Activated CD8-positive, alpha-beta memory T cell treated with anti-CD3 and anti-CD28 coated beads for 1 hour (primary cell): ENCODE measurements at regions not wholly inside any gene's neighbourhood (a gene's known extent, or its start where the extent isn't known, plus 50 kb on each side); places are given as distances from the start of the nearest gene placed in this dataset.

Source experiments
- DNase-seq, 2 donors: peaks; one replicate each; pipeline ENCODE4 v3.0.0-alpha.2; 2020; ENCODE audit warnings: low read depth in 1 of 2; ENCODE audit errors: extremely low read depth in 1 of 2

- DNase-seq = no peak
Observed at GRCh38 chr10:21068026-21068656, 171.0 kb upstream of the NEBL start.

GRCh38 chr10:21065621-21066248 is 168.6 kb upstream of the NEBL start:
- no peak for DNase-seq

- no peak for DNase-seq
Observed at GRCh38 chr10:21061982-21062381, 164.9 kb upstream of the NEBL start.

GRCh38 chr10:21061184-21061583 is 164.1 kb upstream of the NEBL start:
- no peak for DNase-seq

- no peak for DNase-seq
Observed at GRCh38 chr10:21060626-21061025, 163.5 kb upstream of the NEBL start.

- DNase-seq = no peak
Observed at GRCh38 chr10:21057989-21058388, 160.9 kb upstream of the NEBL start.

- no peak for DNase-seq
Observed at GRCh38 chr10:21057436-21057835, 160.3 kb upstream of the NEBL start.

GRCh38 chr10:21056461-21056860 is 159.3 kb upstream of the NEBL start:
- no peak for DNase-seq

- DNase-seq = no peak
Observed at GRCh38 chr10:21055339-21056135, 158.4 kb upstream of the NEBL start.

GRCh38 chr10:21053953-21054690 is 157.0 kb upstream of the NEBL start:
- DNase-seq = no peak

- DNase-seq = no peak
Observed at GRCh38 chr10:21052709-21053104, 155.6 kb upstream of the NEBL start.

GRCh38 chr10:21052072-21052708 is 155.1 kb upstream of the NEBL start:
- DNase-seq = no peak

GRCh38 chr10:21049482-21049881 is 152.4 kb upstream of the NEBL start:
- no peak for DNase-seq

- no peak for DNase-seq
Observed at GRCh38 chr10:21048068-21048467, 151.0 kb upstream of the NEBL start.

GRCh38 chr10:21047511-21047910 is 150.4 kb upstream of the NEBL start:
- DNase-seq = no peak

- DNase-seq = no peak
Observed at GRCh38 chr10:21047096-21047495, 150.0 kb upstream of the NEBL start.

- no peak for DNase-seq
Observed at GRCh38 chr10:21043044-21043443, 145.9 kb upstream of the NEBL start.

- no peak for DNase-seq
Observed at GRCh38 chr10:21042536-21042935, 145.4 kb upstream of the NEBL start.

- no peak for DNase-seq
Observed at GRCh38 chr10:21041763-21042458, 144.8 kb upstream of the NEBL start.

- DNase-seq = no peak
Observed at GRCh38 chr10:21039721-21040120, 142.6 kb upstream of the NEBL start.
